Trophoblast cell (in vitro differentiated cells and primary cell): ENCODE measurements at regions not wholly inside any gene's neighbourhood (a gene's known extent, or its start where the extent isn't known, plus 50 kb on each side); places are given as distances from the start of the nearest gene placed in this dataset.

Source experiments
- DNase-seq, 2 donors: peaks; one replicate each; pipeline ENCODE4 v3.0.0-alpha.2; 2016
- H2AFZ ChIP-seq: 2 replicates; pipeline ENCODE4 v1.6.1; 2013; ENCODE audit warnings: low read length, moderate library complexity, mild to moderate bottlenecking; ENCODE audit not compliant: insufficient read depth, poor library complexity
- H2AK5ac ChIP-seq: 2 replicates; pipeline ENCODE4 v1.6.1; 2013; ENCODE audit warnings: mild to moderate bottlenecking, low read length
- H2BK120ac ChIP-seq: 2 replicates; pipeline ENCODE4 v1.6.1; 2013; ENCODE audit warnings: low read length, mild to moderate bottlenecking, moderate library complexity; ENCODE audit not compliant: insufficient read depth, poor library complexity
- H2BK12ac ChIP-seq: 2 replicates; pipeline ENCODE4 v1.6.1; 2013; ENCODE audit warnings: mild to moderate bottlenecking, low read length, moderate library complexity
- H2BK5ac ChIP-seq: 2 replicates; pipeline ENCODE4 v1.6.1; 2013; ENCODE audit warnings: low read length, low read depth, moderate library complexity, mild to moderate bottlenecking; ENCODE audit not compliant: poor library complexity
- H3K14ac ChIP-seq: 2 replicates; pipeline ENCODE4 v1.6.1; 2013; ENCODE audit warnings: mild to moderate bottlenecking, low read length
- H3K18ac ChIP-seq: 2 replicates; pipeline ENCODE4 v1.6.1; 2013; ENCODE audit warnings: mild to moderate bottlenecking, low read length
- H3K23ac ChIP-seq: 2 replicates; pipeline ENCODE4 v1.6.1; 2013; ENCODE audit warnings: low read length
- H3K27ac ChIP-seq: 2 replicates; pipeline ENCODE4 v1.5.1; 2013; ENCODE audit warnings: low read depth, mild to moderate bottlenecking, inconsistent platforms, low read length, moderate library complexity
- H3K27me3 ChIP-seq: 2 replicates; pipeline ENCODE4 v1.6.1; 2013; ENCODE audit warnings: inconsistent platforms, mild to moderate bottlenecking, low read length, moderate library complexity; ENCODE audit not compliant: insufficient read depth
- H3K36me3 ChIP-seq, 2 experiments: 1 replicate in 1 of 2; 2 replicates in 1 of 2; pipeline ENCODE4 v1.6.1; 2013; ENCODE audit warnings: low read length in 2 of 2, mild to moderate bottlenecking in 2 of 2, moderate library complexity in 1 of 2; ENCODE audit not compliant: insufficient read depth in 2 of 2, control insufficient read depth in 1 of 2
- H3K4ac ChIP-seq: 2 replicates; pipeline ENCODE4 v1.6.1; 2013; ENCODE audit warnings: low read depth, mild to moderate bottlenecking, low read length, moderate library complexity
- H3K4me1 ChIP-seq, 2 experiments: 1 replicate in 1 of 2; 2 replicates in 1 of 2; pipeline ENCODE4 v1.6.1; 2013; ENCODE audit warnings: low read length in 2 of 2, mild to moderate bottlenecking in 2 of 2, moderate library complexity in 1 of 2; ENCODE audit not compliant: insufficient read depth in 2 of 2, control insufficient read depth in 1 of 2
- H3K4me2 ChIP-seq: 2 replicates; pipeline ENCODE4 v1.6.1; 2013; ENCODE audit warnings: inconsistent platforms, mild to moderate bottlenecking, low read length, moderate library complexity
- H3K4me3 ChIP-seq: 2 replicates; pipeline ENCODE4 v1.5.1; 2013; ENCODE audit warnings: mild to moderate bottlenecking, low read depth, low read length, inconsistent platforms
- H3K79me1 ChIP-seq: one replicate; pipeline ENCODE4 v1.6.1; 2013; ENCODE audit warnings: low read length
- H3K79me2 ChIP-seq: 2 replicates; pipeline ENCODE4 v1.6.1; 2013; ENCODE audit warnings: low read length, mild to moderate bottlenecking; ENCODE audit not compliant: control insufficient read depth, insufficient read depth, poor library complexity
- H3K9ac ChIP-seq: 2 replicates; pipeline ENCODE4 v1.6.1; 2013; ENCODE audit warnings: mild to moderate bottlenecking, low read length
- H3K9me3 ChIP-seq: 2 replicates; pipeline ENCODE4 v1.6.1; 2013; ENCODE audit warnings: low read depth, mild to moderate bottlenecking, control low read depth, inconsistent platforms, low read length; ENCODE audit not compliant: insufficient read depth
- H4K12ac ChIP-seq: 2 replicates; pipeline ENCODE4 v1.6.1; 2013; ENCODE audit warnings: low read depth, mild to moderate bottlenecking, low read length, moderate library complexity
- H4K8ac ChIP-seq: 2 replicates; pipeline ENCODE4 v1.6.1; 2013; ENCODE audit warnings: low read depth, mild to moderate bottlenecking, low read length, moderate library complexity
- H4K91ac ChIP-seq: one replicate; pipeline ENCODE4 v1.6.1; 2013; ENCODE audit warnings: low read depth, mild to moderate bottlenecking, low read length, moderate library complexity
- WGBS: extraction: QIAGEN DNeasy Blood & Tissue Kit; methylation state at CpG from one replicate; pipeline ENCODE4 v1.1.7; 2013; ENCODE audit warnings: missing lambda C conversion rate; ENCODE audit not compliant: insufficient read length, insufficient coverage; ENCODE audit errors: extremely low coverage; 5-methylcytosine and 5-hydroxymethylcytosine counted together

DNA sequence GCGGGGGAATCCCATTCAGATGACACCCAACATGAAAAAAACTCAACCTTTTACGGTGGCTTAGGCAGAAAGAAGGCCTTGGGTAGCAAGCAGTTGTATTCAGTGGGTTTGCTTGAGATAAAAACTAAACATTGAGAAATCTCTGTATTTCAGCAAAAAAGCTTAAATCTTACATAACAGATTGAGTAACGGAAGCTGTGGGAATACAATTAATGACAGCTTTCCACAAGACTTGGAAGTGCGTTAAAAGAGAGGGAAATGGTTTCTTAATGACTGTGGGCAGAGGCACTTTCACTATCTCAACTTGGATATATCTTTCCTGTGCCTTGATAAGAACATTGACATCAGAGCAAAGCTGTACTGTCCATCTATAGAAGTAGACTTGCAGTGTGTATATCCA, 418.5 kb upstream of the HS3ST1 start:
- Histone ChIP-seq H3K4me3 (no peak overlapping the region), H3K4ac (no peak overlapping the region), H3K23ac (no peak overlapping the region), H3K4me1 (no peaks in the 10 kb centered on the region), H3K4me2 (no peak overlapping the region), H4K8ac (no peak overlapping the region), H2AFZ (no peak overlapping the region), H3K27me3 (no peaks in the 10 kb centered on the region), H3K14ac (no peak overlapping the region), H3K9me3 (no peaks in the 10 kb centered on the region), H3K18ac (no peak overlapping the region), H3K36me3 (no peaks in the 10 kb centered on the region), H3K9ac (no peak overlapping the region), H3K79me2 (no peaks in the 10 kb centered on the region), H2BK5ac (no peak overlapping the region), H3K79me1 (no peaks in the 10 kb centered on the region), H2BK12ac (no peak overlapping the region), H4K12ac (no peak overlapping the region), H3K27ac (no peak overlapping the region), H4K91ac (no peak overlapping the region), H2AK5ac (no peak overlapping the region), H2BK120ac (no peak overlapping the region)
- no CpG with 5 or more reads among the region's 4 CpGs for WGBS
- DNase-seq = no peak

GRCh38 chr4:11843927-11844326, 415.2 kb upstream of the HS3ST1 start:
- Histone ChIP-seq H3K79me1 (no peaks in the 10 kb centered on the region), H3K4me2 (no peak overlapping the region), H2BK12ac (no peak overlapping the region), H3K9me3 (no peaks in the 10 kb centered on the region), H3K79me2 (no peaks in the 10 kb centered on the region), H4K12ac (no peak overlapping the region), H2AK5ac (no peak overlapping the region), H3K27me3 (no peaks in the 10 kb centered on the region), H3K36me3 (no peaks in the 10 kb centered on the region), H3K4ac (no peak overlapping the region), H3K9ac (peak overlapping the region; percentile 53), H3K4me1 (no peaks in the 10 kb centered on the region), H2BK120ac (no peak overlapping the region), H2BK5ac (no peak overlapping the region), H4K91ac (no peak overlapping the region), H2AFZ (no peak overlapping the region), H3K14ac (no peak overlapping the region), H4K8ac (no peak overlapping the region), H3K4me3 (no peak overlapping the region), H3K23ac (no peak overlapping the region), H3K27ac (no peak overlapping the region), H3K18ac (no peak overlapping the region)
- peak in 1 of 2 donors; percentile 3 for DNase-seq
- WGBS = no CpG with 5 or more reads among the region's 4 CpGs

DNA sequence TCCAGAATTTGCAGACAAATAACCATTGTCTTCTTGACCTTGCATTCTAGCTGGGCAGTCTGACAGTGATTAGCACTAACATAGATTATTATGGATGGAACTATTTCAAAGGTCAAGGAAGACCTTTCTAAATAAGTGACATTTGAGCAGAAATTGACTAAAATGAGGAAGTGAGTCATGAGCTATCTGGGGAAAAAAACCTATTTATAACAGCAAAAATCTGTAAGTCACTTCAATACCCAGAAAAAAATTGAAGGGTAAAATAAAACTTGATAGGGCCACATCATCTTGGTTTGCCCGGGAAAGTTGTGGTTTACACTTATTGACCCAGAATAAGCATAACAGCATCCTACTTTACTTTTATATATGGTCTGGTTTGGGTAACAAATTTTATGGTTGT, 414.6 kb upstream of the HS3ST1 start:
- no peak overlapping the region for H3K9ac ChIP-seq
- H2AFZ ChIP-seq = no peak overlapping the region
- no peak overlapping the region for H2BK5ac ChIP-seq
- no peak overlapping the region for H3K4me3 ChIP-seq
- H3K27ac ChIP-seq = no peak overlapping the region
- no peak overlapping the region for H4K91ac ChIP-seq
- no peaks in the 10 kb centered on the region for H3K9me3 ChIP-seq
- H2AK5ac ChIP-seq = no peak overlapping the region
- H3K14ac ChIP-seq = no peak overlapping the region
- no peaks in the 10 kb centered on the region for H3K27me3 ChIP-seq
- H3K4me2 ChIP-seq = no peak overlapping the region
- no peak overlapping the region for H2BK120ac ChIP-seq
- H3K18ac ChIP-seq = no peak overlapping the region
- no peak overlapping the region for H3K4ac ChIP-seq
- H3K23ac ChIP-seq = no peak overlapping the region
- no peaks in the 10 kb centered on the region for H3K79me1 ChIP-seq
- WGBS = no CpG with 5 or more reads among the region's 1 CpG
- no peaks in the 10 kb centered on the region for H3K79me2 ChIP-seq
- H3K4me1 ChIP-seq = no peaks in the 10 kb centered on the region
- no peaks in the 10 kb centered on the region for H3K36me3 ChIP-seq
- H4K12ac ChIP-seq = no peak overlapping the region
- no peak overlapping the region for H2BK12ac ChIP-seq
- no peak overlapping the region for H4K8ac ChIP-seq
- DNase-seq = peak in 1 of 2 donors; percentile 5

DNA sequence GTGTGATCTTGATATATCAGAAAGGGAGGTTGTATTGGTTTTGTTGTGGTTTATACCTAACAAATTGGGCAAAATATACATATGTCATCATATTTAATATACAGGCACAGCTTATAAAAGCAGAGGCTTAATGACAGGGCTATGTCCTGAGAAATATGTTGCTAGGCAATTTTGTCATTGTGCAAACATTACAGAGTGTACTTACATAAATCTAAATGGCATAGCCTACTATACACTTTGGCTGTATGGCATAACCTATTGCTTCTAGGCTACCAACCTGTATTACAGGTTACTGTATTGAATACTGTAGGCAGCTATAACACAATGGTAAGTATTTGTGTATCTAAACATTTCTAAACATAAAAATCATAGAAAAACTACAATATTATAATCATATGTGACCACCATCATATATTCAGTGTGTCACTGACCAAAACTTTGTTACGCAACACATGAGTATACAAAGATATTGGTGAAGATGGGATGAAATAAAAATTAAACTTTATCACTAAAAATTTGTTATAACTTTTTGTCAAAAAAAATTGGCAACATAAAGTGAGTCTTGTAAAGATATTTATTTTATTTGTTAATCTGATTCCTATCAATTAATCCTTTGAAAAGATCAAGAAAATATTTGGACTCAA, 414.0 kb upstream of the HS3ST1 start:
- WGBS = no CpG with 5 or more reads among the region's 1 CpG
- DNase-seq = no peak
- H3K9me3 ChIP-seq = no peaks in the 10 kb centered on the region

More for the DNA sequence above, 414.0 kb upstream of the HS3ST1 start:
- Histone ChIP-seq H3K4me3 (no peak overlapping the region), H2BK120ac (no peak overlapping the region), H3K9ac (no peak overlapping the region), H3K79me2 (no peaks in the 10 kb centered on the region), H2BK12ac (no peak overlapping the region), H3K4me1 (no peaks in the 10 kb centered on the region), H2AK5ac (no peak overlapping the region), H3K4me2 (no peak overlapping the region), H3K36me3 (no peaks in the 10 kb centered on the region), H3K27ac (no peak overlapping the region), H3K79me1 (no peaks in the 10 kb centered on the region), H3K23ac (no peak overlapping the region), H3K18ac (no peak overlapping the region), H4K91ac (no peak overlapping the region), H3K27me3 (no peaks in the 10 kb centered on the region), H4K8ac (no peak overlapping the region), H4K12ac (no peak overlapping the region), H2AFZ (no peak overlapping the region), H2BK5ac (no peak overlapping the region), H3K14ac (no peak overlapping the region), H3K4ac (no peak overlapping the region)
